NCI-H1436 (cell line): ENCODE measurements at regions not wholly inside any gene's neighbourhood (a gene's known extent, or its start where the extent isn't known, plus 50 kb on each side); places are given as distances from the start of the nearest gene placed in this dataset.

Experiments used
- DNase-seq: peaks from one replicate; lab custom pipeline; 2025; lab: John Stamatoyannopoulos, UW

- DNase-seq = no peak
These were observed 70.4 kb upstream of the SMNDC1 start for GRCh38 chr10:110375121-110375520.

GRCh38 chr10:110376021-110376766 is 71.5 kb upstream of the SMNDC1 start:
- no peak for DNase-seq

GRCh38 chr10:110376767-110377160 is 72.0 kb upstream of the SMNDC1 start:
- DNase-seq = no peak

- no peak for DNase-seq
These were observed 73.3 kb upstream of the SMNDC1 start for GRCh38 chr10:110378006-110378405.

- no peak for DNase-seq
These were observed 73.9 kb upstream of the SMNDC1 start for GRCh38 chr10:110378533-110379108.

GRCh38 chr10:110379831-110380230 is 75.1 kb upstream of the SMNDC1 start:
- no peak for DNase-seq

- no peak for DNase-seq
These were observed 75.6 kb upstream of the SMNDC1 start for GRCh38 chr10:110380293-110380692.

- no peak for DNase-seq
These were observed 78.0 kb upstream of the SMNDC1 start for GRCh38 chr10:110382695-110383094.

GRCh38 chr10:110387617-110387982 is 82.9 kb upstream of the SMNDC1 start:
- DNase-seq = no peak

- no peak for DNase-seq
These were observed 83.4 kb upstream of the SMNDC1 start for GRCh38 chr10:110387983-110388686.

- DNase-seq = no peak
These were observed 84.0 kb upstream of the SMNDC1 start for GRCh38 chr10:110388687-110389052.

- no peak for DNase-seq
These were observed 84.5 kb upstream of the SMNDC1 start for GRCh38 chr10:110389255-110389654.

GRCh38 chr10:110391541-110391940 is 86.8 kb upstream of the SMNDC1 start:
- DNase-seq = no peak

GRCh38 chr10:110392121-110392520 is 87.4 kb upstream of the SMNDC1 start:
- no peak for DNase-seq

GRCh38 chr10:110392868-110393740 is 88.4 kb upstream of the SMNDC1 start:
- DNase-seq = no peak

GRCh38 chr10:110393866-110394265 is 89.1 kb upstream of the SMNDC1 start:
- DNase-seq = no peak

- DNase-seq = no peak
These were observed 89.6 kb upstream of the SMNDC1 start for GRCh38 chr10:110394296-110394695.

GRCh38 chr10:110394898-110395297 is 90.2 kb upstream of the SMNDC1 start:
- no peak for DNase-seq

GRCh38 chr10:110395350-110396283 is 90.9 kb upstream of the SMNDC1 start:
- no peak for DNase-seq

GRCh38 chr10:110396284-110396651 is 91.5 kb upstream of the SMNDC1 start:
- DNase-seq = no peak

- DNase-seq = no peak
These were observed 93.1 kb upstream of the SMNDC1 start for GRCh38 chr10:110397856-110398255.
